PC-3 (cell line): ENCODE measurements at regions not wholly inside any gene's neighbourhood (a gene's known extent, or its start where the extent isn't known, plus 50 kb on each side); places are given as distances from the start of the nearest gene placed in this dataset.
A peak's percentile ranks its signal among the peaks of the same experiment; 100 is the strongest.

Source experiments
- ATAC-seq: fragments of 200-7000 bp; cut with Tn5 transposase; 2 replicates; pipeline ENCODE4 v1.9.1; 2020; ENCODE audit warnings: mild to moderate bottlenecking, moderate library complexity
- BruUV-seq: library from RNA; stranded (reverse); fragments of 400-500 nt; replicated peaks from 2 replicates; lab custom pipeline; 2021; lab: Mats Ljungman, UMichigan
- CTCF ChIA-PET: fragments of 300-600 bp; sonication (Branson Sonifier 250); formaldehyde crosslinking; loops from one replicate; lab custom pipeline; 2022; ENCODE audit warnings: antibody characterized with exemption; lab: Charles Lee
- POLR2A ChIA-PET: fragments of 300-600 bp; sonication (Branson Sonifier 250); formaldehyde crosslinking; loops from one replicate; lab custom pipeline; 2022; ENCODE audit warnings: antibody characterized with exemption; ENCODE audit not compliant: unreplicated experiment; lab: Charles Lee
- DNase-seq: peaks from one replicate; pipeline ENCODE4 v3.0.0-alpha.2; 2015
- H2AFZ ChIP-seq: fragments of 300-600 bp; sonication (generic); 2 replicates; pipeline ENCODE4 v1.6.0; 2016; ENCODE audit warnings: antibody characterized with exemption, low read length
- H3F3A ChIP-seq: fragments of 300-600 bp; sonication (generic); one replicate; pipeline ENCODE4 v1.6.0; 2017; ENCODE audit warnings: antibody characterized with exemption, low read length, control low read depth, mild to moderate bottlenecking; ENCODE audit not compliant: unreplicated experiment
- H3K27ac ChIP-seq: fragments of 300-600 bp; sonication (generic); 2 replicates; pipeline ENCODE4 v1.5.1; 2016; ENCODE audit warnings: mild to moderate bottlenecking, low read length
- H3K27me3 ChIP-seq: fragments of 300-600 bp; sonication (generic); 2 replicates; pipeline ENCODE4 v1.6.1; 2016; ENCODE audit warnings: low read length, mixed read lengths
- H3K36me3 ChIP-seq: fragments of 300-600 bp; sonication (generic); 2 replicates; pipeline ENCODE4 v1.6.1; 2016; ENCODE audit warnings: low read depth, mixed run types, low read length, mixed read lengths
- H3K4me1 ChIP-seq: fragments of 300-600 bp; sonication (generic); 2 replicates; pipeline ENCODE4 v1.5.1; 2016; ENCODE audit warnings: low read length; ENCODE audit not compliant: insufficient read depth
- H3K4me2 ChIP-seq: fragments of 300-600 bp; sonication (generic); 2 replicates; pipeline ENCODE4 v1.6.0; 2016; ENCODE audit warnings: low read length
- H3K4me3 ChIP-seq: fragments of 300-600 bp; sonication (generic); 2 replicates; pipeline ENCODE4 v1.5.1; 2016; ENCODE audit warnings: mild to moderate bottlenecking, low read length, mixed read lengths
- H3K79me2 ChIP-seq: fragments of 300-600 bp; sonication (generic); 2 replicates; pipeline ENCODE4 v1.6.1; 2017; ENCODE audit warnings: low read length, mixed read lengths
- H3K9ac ChIP-seq: fragments of 300-600 bp; sonication (generic); 2 replicates; pipeline ENCODE4 v1.6.0; 2016; ENCODE audit warnings: mild to moderate bottlenecking, low read length
- H3K9me2 ChIP-seq: fragments of 300-600 bp; sonication (generic); replicated peaks from 2 replicates; pipeline ENCODE4 v1.6.1; 2016; ENCODE audit warnings: mixed run types, low read length, mixed read lengths
- H3K9me3 ChIP-seq: fragments of 300-600 bp; sonication (generic); 2 replicates; pipeline ENCODE4 v1.6.1; 2016; ENCODE audit warnings: low read length, mixed read lengths
- H4K20me1 ChIP-seq: fragments of 300-600 bp; sonication (generic); 2 replicates; pipeline ENCODE4 v1.6.1; 2016; ENCODE audit warnings: low read length, mixed read lengths
- EZH2 ChIP-seq: fragments of 300-600 bp; sonication (generic); IDR thresholded peaks from one replicate; pipeline ENCODE4 v1.6.1; 2017; ENCODE audit warnings: antibody characterized with exemption, mild to moderate bottlenecking, low read length; ENCODE audit not compliant: unreplicated experiment
- EZH2phosphoT487 ChIP-seq: fragments of 300-600 bp; sonication (generic); IDR thresholded peaks from 2 replicates; pipeline ENCODE4 v1.6.1; 2018; ENCODE audit warnings: mild to moderate bottlenecking, antibody characterized with exemption, low read length, borderline replicate concordance
- intact Hi-C: fragments of 100-400 bp; cut with micrococcal nuclease; formaldehyde crosslinking; loops from 2 replicates; pipeline ENCODE4 v1.9.0; 2023
- TF ChIP-seq, protein P1 (sequence below): fragments of 300-600 bp; sonication (generic); conservative IDR thresholded peaks from 2 replicates; pipeline ENCODE4 v1.5.1; 2017; ENCODE audit warnings: antibody characterized with exemption, low read depth, mild to moderate bottlenecking, low read length

DNA sequence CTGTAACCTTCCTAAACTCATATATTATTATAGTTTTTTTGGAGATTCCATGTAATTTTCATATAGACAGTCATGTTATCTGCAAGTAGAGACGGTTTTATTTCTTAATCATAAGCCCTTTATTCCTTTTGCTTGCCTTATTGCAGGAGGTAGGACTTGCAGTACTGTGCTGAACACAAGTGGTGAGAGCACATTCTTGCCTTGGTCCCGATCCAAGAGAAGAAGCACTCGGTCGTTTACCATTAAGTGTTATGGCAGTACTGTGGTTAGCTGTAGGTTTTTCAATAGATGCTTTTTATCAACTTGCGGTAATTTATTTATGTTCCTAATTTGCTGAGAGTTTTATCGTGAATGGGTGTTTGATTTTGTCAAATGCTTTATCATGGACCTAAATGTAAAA lies 305.7 kb downstream of the DYSF start:
- no peaks in the 10 kb centered on the region for H3K9me3 ChIP-seq
- no peaks in the 10 kb centered on the region for H3K27me3 ChIP-seq
- H3K4me1 ChIP-seq, result peaks cover 17% of the 10 kb centered on the region
- no peaks in the 10 kb centered on the region for H3K36me3 ChIP-seq
- CTCF ChIA-PET, result interaction anchor here (0.6 kb wide), 1 partner anchor 40 kb away, joined by 4 read pairs; no protein-coding TSS in a partner anchor
- no peak overlapping the region for H3K4me2 ChIP-seq
- H3K79me2 ChIP-seq, result no peaks in the 10 kb centered on the region
- DNase-seq (no peak), ATAC-seq (no peak)
- H3F3A ChIP-seq, result no peaks in the 10 kb centered on the region
- no peak overlapping the region for H3K27ac ChIP-seq
- intact Hi-C loops, result no loop called here
- TF ChIP-seq EZH2, result no peak
- no peak for TF ChIP-seq EZH2phosphoT487
- no peak overlapping the region for H3K4me3 ChIP-seq
- POLR2A ChIA-PET, result no interaction called here
- no peaks in the 10 kb centered on the region for H4K20me1 ChIP-seq
- H3K9ac ChIP-seq, result no peak overlapping the region
- no peaks in the 10 kb centered on the region for H3K9me2 ChIP-seq
- BruUV-seq, result no TSS peak
- no peak overlapping the region for H2AFZ ChIP-seq

DNA sequence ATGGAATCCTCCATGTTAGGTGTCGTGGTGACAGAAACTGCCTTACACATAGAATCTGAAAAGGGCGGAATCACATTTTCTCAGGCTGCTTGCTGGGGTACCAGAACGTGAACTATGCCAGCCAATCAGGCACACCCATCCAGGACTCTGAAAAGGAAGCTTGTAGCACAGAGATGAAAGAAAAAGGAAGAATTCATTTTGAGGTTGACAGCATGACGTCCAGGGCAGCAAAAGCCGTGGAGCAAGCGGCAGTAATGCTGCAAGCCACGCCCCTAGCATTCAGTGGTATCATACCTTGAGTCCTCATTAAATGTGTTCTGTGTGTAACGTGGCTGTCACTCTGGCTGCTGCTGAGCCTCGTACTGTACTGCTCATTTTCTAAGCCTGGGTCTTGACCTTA lies 304.0 kb downstream of the DYSF start:
- ATAC-seq (no peak), DNase-seq (no peak)
- CTCF ChIA-PET, result no interaction called here
- Histone ChIP-seq H2AFZ (no peak overlapping the region), H3K9ac (no peak overlapping the region), H3K4me3 (no peak overlapping the region), H3K27me3 (no peaks in the 10 kb centered on the region), H3K27ac (no peak overlapping the region), H3K79me2 (no peaks in the 10 kb centered on the region), H3K9me2 (no peaks in the 10 kb centered on the region), H4K20me1 (no peaks in the 10 kb centered on the region), H3K36me3 (no peaks in the 10 kb centered on the region), H3K9me3 (no peaks in the 10 kb centered on the region), H3F3A (no peaks in the 10 kb centered on the region), H3K4me1 (peaks cover 17% of the 10 kb centered on the region), H3K4me2 (no peak overlapping the region)
- no TSS peak for BruUV-seq
- POLR2A ChIA-PET, result no interaction called here
- intact Hi-C loops, result no loop called here
- TF ChIP-seq, protein P1, sequence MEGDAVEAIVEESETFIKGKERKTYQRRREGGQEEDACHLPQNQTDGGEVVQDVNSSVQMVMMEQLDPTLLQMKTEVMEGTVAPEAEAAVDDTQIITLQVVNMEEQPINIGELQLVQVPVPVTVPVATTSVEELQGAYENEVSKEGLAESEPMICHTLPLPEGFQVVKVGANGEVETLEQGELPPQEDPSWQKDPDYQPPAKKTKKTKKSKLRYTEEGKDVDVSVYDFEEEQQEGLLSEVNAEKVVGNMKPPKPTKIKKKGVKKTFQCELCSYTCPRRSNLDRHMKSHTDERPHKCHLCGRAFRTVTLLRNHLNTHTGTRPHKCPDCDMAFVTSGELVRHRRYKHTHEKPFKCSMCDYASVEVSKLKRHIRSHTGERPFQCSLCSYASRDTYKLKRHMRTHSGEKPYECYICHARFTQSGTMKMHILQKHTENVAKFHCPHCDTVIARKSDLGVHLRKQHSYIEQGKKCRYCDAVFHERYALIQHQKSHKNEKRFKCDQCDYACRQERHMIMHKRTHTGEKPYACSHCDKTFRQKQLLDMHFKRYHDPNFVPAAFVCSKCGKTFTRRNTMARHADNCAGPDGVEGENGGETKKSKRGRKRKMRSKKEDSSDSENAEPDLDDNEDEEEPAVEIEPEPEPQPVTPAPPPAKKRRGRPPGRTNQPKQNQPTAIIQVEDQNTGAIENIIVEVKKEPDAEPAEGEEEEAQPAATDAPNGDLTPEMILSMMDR, result no peak
- no peak for TF ChIP-seq EZH2phosphoT487
- TF ChIP-seq EZH2, result no peak

DNA sequence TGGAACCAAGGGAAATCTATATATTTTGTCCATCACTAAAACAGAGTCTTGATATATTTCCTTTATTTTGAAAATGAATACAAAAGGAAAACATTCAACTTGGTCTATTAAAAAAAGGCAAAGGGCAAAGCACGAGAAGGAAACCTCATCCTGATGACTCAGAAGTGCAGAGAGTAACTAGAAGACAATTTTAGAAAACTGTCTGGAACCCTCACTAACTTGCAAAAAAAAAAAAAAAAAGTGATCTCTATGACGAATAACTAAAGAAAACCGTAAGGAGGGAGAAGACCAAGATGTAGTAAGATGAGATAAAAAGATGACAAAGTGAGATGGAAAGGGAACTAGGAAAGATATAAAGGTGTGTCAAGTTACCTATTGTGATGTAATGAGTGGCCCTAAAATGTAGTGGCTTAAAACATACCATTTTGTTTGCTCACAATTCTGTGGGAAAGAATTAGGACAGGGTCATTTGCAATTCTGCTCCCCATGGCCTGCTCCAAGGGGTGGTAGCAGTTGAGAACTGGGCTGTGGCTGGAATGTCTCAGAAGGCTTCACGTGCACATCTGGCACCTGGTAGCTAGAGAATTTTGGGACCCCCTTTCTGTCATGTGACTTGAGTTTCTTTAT lies 303.0 kb downstream of the DYSF start:
- H3F3A ChIP-seq, result no peaks in the 10 kb centered on the region
- ChIA-PET POLR2A (no interaction called here), CTCF (no interaction called here)
- peak; percentile 63 for DNase-seq
- no peak overlapping the region for H3K4me3 ChIP-seq
- H3K36me3 ChIP-seq, result no peaks in the 10 kb centered on the region
- H4K20me1 ChIP-seq, result no peaks in the 10 kb centered on the region
- peaks cover 17% of the 10 kb centered on the region for H3K4me1 ChIP-seq
- no peaks in the 10 kb centered on the region for H3K9me2 ChIP-seq
- ATAC-seq, result peak; percentile 64
- H3K9ac ChIP-seq, result no peak overlapping the region
- no peaks in the 10 kb centered on the region for H3K27me3 ChIP-seq
- peak overlapping the region; percentile 33 for H3K27ac ChIP-seq
- H2AFZ ChIP-seq, result no peak overlapping the region
- BruUV-seq, result no TSS peak
- H3K4me2 ChIP-seq, result peak overlapping the region; percentile 60
- no peaks in the 10 kb centered on the region for H3K9me3 ChIP-seq
- TF ChIP-seq, protein P1, result no peak
- no peak for TF ChIP-seq EZH2
- TF ChIP-seq EZH2phosphoT487, result no peak
- intact Hi-C loops, result no loop called here
- no peaks in the 10 kb centered on the region for H3K79me2 ChIP-seq
